ENCODE measurements at regions not wholly inside any gene's neighbourhood (a gene's known extent, or its start where the extent isn't known, plus 50 kb on each side); places are given as distances from the start of the nearest gene placed in this dataset.
A peak's percentile ranks its signal among the peaks of the same experiment; 100 is the strongest.

DNA sequence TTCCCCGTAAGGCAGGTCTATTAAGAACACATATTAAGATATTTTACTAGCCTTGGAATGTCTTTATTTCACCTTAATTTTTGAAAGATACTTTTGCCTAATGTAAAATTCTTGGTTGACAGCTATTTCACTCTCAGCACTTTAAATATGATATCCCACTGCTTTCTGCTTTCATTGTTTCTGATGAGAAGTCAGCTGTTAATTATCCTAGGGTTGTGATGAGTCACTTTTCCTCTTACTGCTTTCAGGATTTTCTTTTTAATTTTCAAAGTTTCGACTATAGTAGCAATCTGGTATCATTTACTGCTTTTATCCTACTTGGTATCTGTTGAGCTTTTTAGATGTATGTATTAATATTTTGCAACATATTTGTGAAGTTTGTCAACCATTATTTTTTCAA is 578.9 kb upstream of the ATP2B1 start:
- no peak for DNase-seq (ENCODE audit: low read depth)
- no peak overlapping the region for H3K4me3 ChIP-seq (ENCODE audit: low read depth, low read length)

DNA sequence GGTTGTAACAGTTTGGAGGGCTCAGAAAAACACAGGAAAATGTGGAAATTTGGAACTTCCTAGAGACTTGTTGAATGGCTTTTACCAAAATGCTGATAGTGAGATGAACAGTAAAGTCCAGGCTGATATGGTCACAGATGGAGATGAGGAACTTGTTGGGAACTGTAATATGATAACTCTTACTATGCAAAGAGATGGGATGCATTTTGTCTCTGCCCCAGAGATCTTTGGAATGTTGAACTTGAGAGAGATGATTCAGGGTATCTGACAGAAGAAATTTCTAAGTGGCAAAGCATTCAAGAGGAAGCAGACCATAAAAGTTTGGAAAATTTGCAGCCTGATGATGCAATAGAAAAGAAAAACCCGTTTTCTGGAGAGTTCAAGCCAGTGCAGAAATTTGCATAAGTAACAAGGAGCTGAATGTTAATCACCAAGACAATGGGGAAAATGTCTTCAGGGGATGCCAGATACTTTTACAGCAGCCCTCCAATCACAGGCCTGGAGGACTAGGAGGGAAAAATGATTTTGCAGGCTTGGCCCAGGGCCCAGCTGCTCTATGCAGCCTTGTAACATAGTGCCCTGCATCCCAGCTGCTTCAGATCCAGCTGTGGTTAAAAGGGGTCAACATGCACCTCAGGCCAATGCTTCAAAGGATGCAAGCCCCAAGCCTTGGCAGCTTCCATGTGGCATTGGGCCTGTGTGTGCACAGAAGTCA is 572.7 kb upstream of the ATP2B1 start:
- DNase-seq (ENCODE audit: low read depth) = no peak
- TF ChIP-seq, protein P1, sequence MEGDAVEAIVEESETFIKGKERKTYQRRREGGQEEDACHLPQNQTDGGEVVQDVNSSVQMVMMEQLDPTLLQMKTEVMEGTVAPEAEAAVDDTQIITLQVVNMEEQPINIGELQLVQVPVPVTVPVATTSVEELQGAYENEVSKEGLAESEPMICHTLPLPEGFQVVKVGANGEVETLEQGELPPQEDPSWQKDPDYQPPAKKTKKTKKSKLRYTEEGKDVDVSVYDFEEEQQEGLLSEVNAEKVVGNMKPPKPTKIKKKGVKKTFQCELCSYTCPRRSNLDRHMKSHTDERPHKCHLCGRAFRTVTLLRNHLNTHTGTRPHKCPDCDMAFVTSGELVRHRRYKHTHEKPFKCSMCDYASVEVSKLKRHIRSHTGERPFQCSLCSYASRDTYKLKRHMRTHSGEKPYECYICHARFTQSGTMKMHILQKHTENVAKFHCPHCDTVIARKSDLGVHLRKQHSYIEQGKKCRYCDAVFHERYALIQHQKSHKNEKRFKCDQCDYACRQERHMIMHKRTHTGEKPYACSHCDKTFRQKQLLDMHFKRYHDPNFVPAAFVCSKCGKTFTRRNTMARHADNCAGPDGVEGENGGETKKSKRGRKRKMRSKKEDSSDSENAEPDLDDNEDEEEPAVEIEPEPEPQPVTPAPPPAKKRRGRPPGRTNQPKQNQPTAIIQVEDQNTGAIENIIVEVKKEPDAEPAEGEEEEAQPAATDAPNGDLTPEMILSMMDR (IDR thresholded peaks at IDR 0.05; ENCODE audit: insufficient read depth, low read depth, low read length, missing control alignments) = no peak
- no peak overlapping the region for H3K4me3 ChIP-seq (ENCODE audit: low read depth, low read length)

More for the DNA sequence above, 578.9 kb upstream of the ATP2B1 start:
- TF ChIP-seq, protein P1 (IDR thresholded peaks at IDR 0.05; ENCODE audit: insufficient read depth, low read depth, low read length, missing control alignments) = no peak

DNA sequence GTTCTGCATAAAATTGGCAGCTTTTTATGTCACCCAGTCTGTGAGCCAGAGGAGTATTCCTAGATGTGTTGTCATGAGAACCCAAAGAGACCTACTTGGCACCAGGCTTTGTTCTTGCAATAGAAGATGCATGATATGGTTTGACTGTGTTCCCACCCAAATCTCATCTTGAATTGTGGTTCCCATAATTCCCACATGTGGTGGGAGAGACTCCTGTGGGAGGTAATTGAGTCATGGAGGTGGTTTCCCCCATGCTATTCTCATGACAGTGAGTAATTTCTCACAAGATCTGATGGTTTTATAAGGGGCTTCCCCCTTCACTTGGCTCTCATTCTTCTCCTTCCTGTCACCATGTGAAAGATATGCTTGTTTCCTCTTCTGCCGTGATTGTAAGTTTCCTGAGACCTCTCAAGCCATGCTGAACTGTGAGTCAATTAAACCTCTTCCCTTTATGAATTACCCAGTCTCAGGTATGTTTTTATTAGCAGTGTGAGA is 572.0 kb upstream of the ATP2B1 start:
- H3K4me3 ChIP-seq (ENCODE audit: low read depth, low read length) = no peak overlapping the region
- DNase-seq (ENCODE audit: low read depth) = peak; percentile 25
- TF ChIP-seq, protein P1 (IDR thresholded peaks at IDR 0.05; ENCODE audit: insufficient read depth, low read depth, low read length, missing control alignments) = no peak

DNA sequence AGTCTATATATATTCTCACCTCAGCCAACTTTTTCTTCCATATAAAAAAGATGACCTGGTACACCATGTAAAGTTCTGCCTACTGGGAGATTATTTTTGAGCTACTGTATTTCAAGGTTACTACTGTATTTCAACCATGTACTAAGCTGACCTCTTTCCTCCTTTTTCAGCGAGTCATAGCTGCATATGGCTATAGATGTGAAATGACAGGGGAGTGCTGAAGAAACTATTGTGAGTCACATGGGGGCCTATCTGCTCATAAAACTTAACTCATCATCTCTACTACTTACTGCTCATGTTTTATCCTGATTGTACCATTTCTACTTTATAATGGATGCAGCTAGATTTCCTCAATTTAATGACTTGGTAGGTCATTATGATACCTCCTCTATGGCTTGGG is 571.4 kb upstream of the ATP2B1 start:
- TF ChIP-seq, protein P1 (IDR thresholded peaks at IDR 0.05; ENCODE audit: insufficient read depth, low read depth, low read length, missing control alignments) = no peak
- H3K4me3 ChIP-seq (ENCODE audit: low read depth, low read length) = no peak overlapping the region
- no peak for DNase-seq (ENCODE audit: low read depth)

DNA sequence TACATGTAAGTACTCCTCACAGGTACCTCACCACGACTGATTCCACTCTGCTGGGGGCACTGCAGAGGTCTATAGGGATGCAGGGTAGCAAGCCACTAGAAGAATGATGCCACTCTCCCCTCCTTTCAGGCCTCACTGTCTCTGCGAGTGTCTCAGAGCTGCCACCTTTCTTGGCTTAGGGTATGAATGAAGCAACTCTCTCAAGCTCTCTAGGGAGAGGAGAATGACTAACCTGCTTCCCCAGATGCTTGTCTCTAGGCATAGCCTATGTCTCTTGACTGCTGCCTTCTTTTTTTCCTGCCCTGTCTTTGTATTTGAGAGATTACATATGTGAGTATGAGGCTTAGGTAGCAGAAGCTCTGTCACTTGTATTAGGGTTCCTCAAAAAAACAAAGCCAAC is 566.5 kb upstream of the ATP2B1 start:
- no peak overlapping the region for H3K4me3 ChIP-seq (ENCODE audit: low read depth, low read length)
- DNase-seq (ENCODE audit: low read depth) = no peak
- TF ChIP-seq, protein P1 (IDR thresholded peaks at IDR 0.05; ENCODE audit: insufficient read depth, low read depth, low read length, missing control alignments) = no peak

DNA sequence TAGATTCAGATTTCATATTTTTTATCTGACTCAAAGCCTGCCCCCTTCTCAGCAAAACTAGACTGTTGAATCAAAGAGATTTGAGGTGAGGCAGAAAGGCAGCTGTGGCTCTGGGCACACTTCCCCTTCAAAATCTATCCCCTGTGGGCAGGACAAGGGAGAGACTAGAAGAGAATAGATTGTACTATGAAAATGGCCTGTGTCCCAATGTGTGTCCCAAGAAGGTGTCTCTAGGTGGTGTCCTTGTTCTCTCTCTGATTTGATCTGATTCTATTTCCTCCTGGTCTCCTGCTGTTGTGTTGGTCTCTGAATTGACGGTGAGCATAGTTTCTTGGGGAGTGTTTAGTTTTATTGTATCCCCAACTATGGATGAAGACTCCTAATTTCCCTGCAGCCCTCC is 565.8 kb upstream of the ATP2B1 start:
- no peak for DNase-seq (ENCODE audit: low read depth)
- TF ChIP-seq, protein P1 (IDR thresholded peaks at IDR 0.05; ENCODE audit: insufficient read depth, low read depth, low read length, missing control alignments) = no peak
- no peak overlapping the region for H3K4me3 ChIP-seq (ENCODE audit: low read depth, low read length)

DNA sequence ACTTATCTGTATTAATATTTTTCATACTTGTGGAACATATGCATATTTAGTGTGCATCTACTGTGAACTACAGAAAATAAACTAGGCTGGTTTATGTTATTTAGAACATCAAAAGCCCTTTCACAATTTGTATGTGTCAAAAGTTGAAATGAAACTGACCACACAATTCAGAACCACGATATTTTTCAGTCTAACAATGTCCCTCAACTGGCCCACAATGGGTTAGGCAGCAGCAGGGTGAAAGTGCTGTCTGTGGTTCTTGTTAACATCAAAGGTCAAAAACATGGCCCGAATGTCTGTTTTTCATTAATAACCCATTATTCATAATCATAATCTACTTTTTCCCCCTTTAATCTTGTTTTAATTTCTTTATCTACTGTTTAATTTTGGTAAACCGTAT is 559.9 kb upstream of the ATP2B1 start:
- peak; percentile 29 for DNase-seq (ENCODE audit: low read depth)
- TF ChIP-seq, protein P1 (IDR thresholded peaks at IDR 0.05; ENCODE audit: insufficient read depth, low read depth, low read length, missing control alignments) = no peak

More for the DNA sequence above, 559.9 kb upstream of the ATP2B1 start:
- H3K4me3 ChIP-seq (ENCODE audit: low read depth, low read length) = no peak overlapping the region
